ENCODE measurements at regions not wholly inside any gene's neighbourhood (a gene's known extent, or its start where the extent isn't known, plus 50 kb on each side); places are given as distances from the start of the nearest gene placed in this dataset.

- no peak for TF ChIP-seq ELF1 (IDR thresholded peaks at IDR 0.05; ENCODE audit: borderline replicate concordance, low read depth)
- TF ChIP-seq EGR1 (IDR thresholded peaks at IDR 0.05; ENCODE audit: low read depth), result no peak
Measured at GRCh38 chr1:223020770-223021169, 122.3 kb downstream of the TLR5 start (continued).

DNA sequence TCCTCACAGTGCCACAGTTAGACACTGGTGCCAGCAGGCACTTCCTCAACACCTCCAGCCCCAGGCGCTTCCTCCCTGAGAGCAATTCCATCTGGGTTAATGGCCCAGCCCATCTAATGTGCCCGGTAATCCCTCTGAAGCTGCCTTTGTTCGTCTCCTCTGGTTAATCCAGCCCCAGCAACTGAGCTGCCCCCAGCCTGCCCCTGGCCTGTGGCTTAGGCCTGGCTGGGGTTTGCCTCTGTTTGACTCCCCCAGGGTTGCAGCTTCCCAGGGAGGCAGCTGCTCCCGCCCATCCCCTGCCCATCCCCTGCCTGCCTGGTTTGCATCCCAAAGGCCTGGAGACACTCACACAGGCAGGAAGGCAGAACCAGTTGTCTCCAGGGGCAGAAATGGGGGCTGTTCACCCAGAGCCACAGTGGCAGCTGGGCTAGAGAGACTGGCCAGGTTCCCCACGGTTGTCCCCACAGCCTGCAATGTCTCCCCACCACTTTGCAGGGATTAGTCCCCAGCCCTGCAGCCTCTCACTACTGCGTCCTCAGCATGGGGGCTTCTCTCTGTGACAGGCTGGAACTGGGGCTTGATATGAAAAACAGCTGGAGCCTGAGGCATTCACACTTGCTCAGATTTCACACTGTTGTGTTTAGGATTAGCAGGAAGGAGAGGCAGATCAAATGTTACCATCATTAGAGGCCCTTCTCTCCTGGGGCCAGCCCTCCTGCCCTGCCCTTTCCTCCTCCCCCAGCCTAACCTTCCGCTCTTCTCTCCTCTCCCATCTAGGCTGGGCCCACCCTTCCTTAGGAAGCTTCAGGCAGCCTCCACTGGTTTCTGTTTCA, 120.2 kb downstream of the TLR5 start:
- Histone ChIP-seq H3K9me2 (ENCODE audit: insufficient read depth) (no peaks in the 10 kb centered on the region), H3K27me3 (ENCODE audit: insufficient read depth, low read length) (no peaks in the 10 kb centered on the region), H2AFZ (ENCODE audit: low read depth, low read length, poor library complexity, severe bottlenecking) (no peak overlapping the region), H3K27ac (ENCODE audit: low read depth, low read length) (no peak overlapping the region), H3K4me2 (ENCODE audit: low read length) (no peak overlapping the region), H3K4me3 (replicated peaks in 1 of 2; ENCODE audit: low read depth in 1 of 2, low read length in 2 of 2) (no peak overlapping the region), H4K20me1 (ENCODE audit: insufficient read depth) (no peaks in the 10 kb centered on the region), H3K36me3 (ENCODE audit: control insufficient read depth in 1 of 2, insufficient read depth in 2 of 2, low read length in 2 of 2) (no peaks in the 10 kb centered on the region), H3K9me3 (ENCODE audit: control insufficient read depth in 1 of 2, insufficient read depth in 1 of 2, low read depth in 1 of 2, low read length in 2 of 2) (no peaks in the 10 kb centered on the region), H3K4me1 (ENCODE audit: control insufficient read depth in 1 of 2, insufficient read depth in 2 of 2, low read length in 2 of 2) (no peaks in the 10 kb centered on the region), H3K9ac (ENCODE audit: low read length) (no peak overlapping the region), H3K79me2 (ENCODE audit: insufficient read depth, low read length) (no peaks in the 10 kb centered on the region)
- TF ChIP-seq EZH2phosphoT487 (IDR thresholded peaks at IDR 0.05; ENCODE audit: borderline replicate concordance) (no peak), JUND (IDR thresholded peaks at IDR 0.05) (no peak), POLR2A (IDR thresholded peaks at IDR 0.05; ENCODE audit: borderline replicate concordance, extremely low read depth, insufficient read depth, insufficient read length) (no peak), POLR2AphosphoS5 (IDR thresholded peaks at IDR 0.05; ENCODE audit: low read depth, low read length) (no peak), ATF3 (IDR thresholded peaks at IDR 0.05) (no peak), ZBTB33 (IDR thresholded peaks at IDR 0.05; ENCODE audit: extremely low read depth, insufficient replicate concordance, low read length) (no peak), SP1 (IDR thresholded peaks at IDR 0.05; ENCODE audit: low read depth) (no peak), ELF1 (IDR thresholded peaks at IDR 0.05; ENCODE audit: borderline replicate concordance, low read depth) (no peak), CTCF (IDR thresholded peaks at IDR 0.05 in 2 of 3, conservative IDR thresholded peaks at IDR 0.05 in 1 of 3; ENCODE audit: borderline replicate concordance in 1 of 3, insufficient read depth in 1 of 3, low read depth in 2 of 3, low read length in 2 of 3) (no peak)
- POLR2A ChIA-PET, result no interaction called here
- intact Hi-C loops (cut with micrococcal nuclease), result no loop called here
- ATAC-seq, result no peak
- RAD21 ChIA-PET (ENCODE audit: low non-redundant PET in 1 of 2, low total read pairs in 2 of 2, uncharacterized antibody in 2 of 2, unreplicated experiment in 2 of 2), result no interaction called here
- CTCF ChIA-PET, result no interaction called here
- DNase-seq (ENCODE audit: low read depth, low spot score), result no peak
- BruUV-seq (replicated peaks), result no TSS peak
